Fibroblast of skin of scalp (primary cell): ENCODE measurements at regions not wholly inside any gene's neighbourhood (a gene's known extent, or its start where the extent isn't known, plus 50 kb on each side); places are given as distances from the start of the nearest gene placed in this dataset.
"Not testable (repeated sequence)": the region's sequence is repeated elsewhere in the genome, so short reads cannot be mapped to it uniquely, and the experiment has no call there.

Source experiments
- DNase-seq: peaks from one replicate; pipeline ENCODE4 v3.0.0-alpha.2; 2013

- peak; percentile 11 for DNase-seq
Measured at GRCh38 chr16:52976539-52977167, 76.0 kb downstream of the CHD9NB start.

- DNase-seq: no peak
Measured at GRCh38 chr16:52967744-52968143, 85.0 kb downstream of the CHD9NB start.

GRCh38 chr16:52964290-52964689, 88.4 kb downstream of the CHD9NB start:
- DNase-seq: no peak

GRCh38 chr16:52963855-52964242, 88.8 kb downstream of the CHD9NB start:
- no peak for DNase-seq

- no peak for DNase-seq
Measured at GRCh38 chr16:52963212-52963854, 89.4 kb downstream of the CHD9NB start.

- no peak for DNase-seq
Measured at GRCh38 chr16:52958951-52959350, 93.7 kb downstream of the CHD9NB start.

GRCh38 chr16:52957199-52957598, 95.5 kb downstream of the CHD9NB start:
- DNase-seq: no peak

- DNase-seq: no peak
Measured at GRCh38 chr16:52956044-52956443, 96.7 kb downstream of the CHD9NB start.

GRCh38 chr16:52953215-52953614, 99.5 kb downstream of the CHD9NB start:
- no peak for DNase-seq

GRCh38 chr16:52948946-52949345, 103.8 kb downstream of the CHD9NB start:
- DNase-seq: no peak

- DNase-seq: no peak
Measured at GRCh38 chr16:52932321-52932720, 120.4 kb downstream of the CHD9NB start.

- DNase-seq: no peak
Measured at GRCh38 chr16:52929478-52930400, 123.0 kb downstream of the CHD9NB start.

GRCh38 chr16:52928955-52929354, 123.7 kb downstream of the CHD9NB start:
- no peak for DNase-seq

- no peak for DNase-seq
Measured at GRCh38 chr16:52925143-52925542, 127.6 kb downstream of the CHD9NB start.

- DNase-seq: no peak
Measured at GRCh38 chr16:52924162-52924561, 128.5 kb downstream of the CHD9NB start.

- DNase-seq: no peak
Measured at GRCh38 chr16:52921104-52921503, 131.6 kb downstream of the CHD9NB start.

GRCh38 chr16:52920331-52920730, 132.4 kb downstream of the CHD9NB start:
- DNase-seq: no peak

- DNase-seq: no peak
Measured at GRCh38 chr16:52914428-52914827, 138.3 kb downstream of the CHD9NB start.

GRCh38 chr16:52912565-52913173, 140.0 kb downstream of the CHD9NB start:
- peak; percentile 53 for DNase-seq

GRCh38 chr16:52908057-52908456, 144.6 kb downstream of the CHD9NB start:
- not testable (repeated sequence) for DNase-seq

- no peak for DNase-seq
Measured at GRCh38 chr16:52906281-52906680, 146.4 kb downstream of the CHD9NB start.

GRCh38 chr16:52896478-52897164, 156.1 kb downstream of the CHD9NB start:
- no peak for DNase-seq
